ENCODE measurements at regions not wholly inside any gene's neighbourhood (a gene's known extent, or its start where the extent isn't known, plus 50 kb on each side); places are given as distances from the start of the nearest gene placed in this dataset.

GRCh38 chr14:76655331-76655730 lies 105.9 kb upstream of the VASH1 start:
- H2AFZ ChIP-seq (ENCODE audit: low read length) = no peak overlapping the region
- no peaks in the 10 kb centered on the region for H3K36me3 ChIP-seq (ENCODE audit: insufficient read depth, low read length)
- H3K4me3 ChIP-seq (ENCODE audit: low read depth, low read length, poor library complexity, severe bottlenecking) = no peak overlapping the region
- H4K20me1 ChIP-seq (ENCODE audit: insufficient read depth, low read length) = no peaks in the 10 kb centered on the region
- DNase-seq (ENCODE audit: low spot score) = no peak
- no peak overlapping the region for H3K4me2 ChIP-seq (ENCODE audit: low read length)
- ChIA-PET POLR2A (no interaction called here), CTCF (ENCODE audit: unreplicated experiment) (no interaction called here)
- H3K9me2 ChIP-seq (ENCODE audit: insufficient read depth, low read length) = no peaks in the 10 kb centered on the region
- no peaks in the 10 kb centered on the region for H3K79me2 ChIP-seq (ENCODE audit: insufficient read depth, low read depth, low read length)
- intact Hi-C loops (cut with micrococcal nuclease; ENCODE audit: unreplicated experiment) = no loop called here
- H3K4me1 ChIP-seq (ENCODE audit: insufficient read depth, low read length, poor library complexity, severe bottlenecking) = no peaks in the 10 kb centered on the region
- TF ChIP-seq EZH2phosphoT487 (IDR thresholded peaks at IDR 0.05; ENCODE audit: borderline replicate concordance, low read depth, low read length) = no peak
- no peak overlapping the region for H3K27ac ChIP-seq (ENCODE audit: low read depth, low read length, poor library complexity, severe bottlenecking)
- no peaks in the 10 kb centered on the region for H3K9me3 ChIP-seq (ENCODE audit: low read length)
- no TSS peak for BruUV-seq (replicated peaks)

- CTCF ChIA-PET (ENCODE audit: unreplicated experiment) = no interaction called here
Measured at GRCh38 chr14:76656592-76656991, 104.7 kb upstream of the VASH1 start.

GRCh38 chr14:76657404-76657803 lies 103.9 kb upstream of the VASH1 start:
- H3K9me2 ChIP-seq (ENCODE audit: insufficient read depth, low read length) = no peaks in the 10 kb centered on the region
- no peak for TF ChIP-seq CTCF (conservative IDR thresholded peaks at IDR 0.05; ENCODE audit: low read length)
- no peak for TF ChIP-seq EZH2phosphoT487 (IDR thresholded peaks at IDR 0.05; ENCODE audit: borderline replicate concordance, low read depth, low read length)
- DNase-seq (ENCODE audit: low spot score) = no peak
- no TSS peak for BruUV-seq (replicated peaks)
- intact Hi-C loops (cut with micrococcal nuclease; ENCODE audit: unreplicated experiment) = no loop called here
- H3K4me1 ChIP-seq (ENCODE audit: insufficient read depth, low read length, poor library complexity, severe bottlenecking) = no peaks in the 10 kb centered on the region
- H3K4me3 ChIP-seq (ENCODE audit: low read depth, low read length, poor library complexity, severe bottlenecking) = no peak overlapping the region
- H3K79me2 ChIP-seq (ENCODE audit: insufficient read depth, low read depth, low read length) = no peaks in the 10 kb centered on the region
- no peaks in the 10 kb centered on the region for H4K20me1 ChIP-seq (ENCODE audit: insufficient read depth, low read length)
- no peak overlapping the region for H3K27ac ChIP-seq (ENCODE audit: low read depth, low read length, poor library complexity, severe bottlenecking)
- no peaks in the 10 kb centered on the region for H3K9me3 ChIP-seq (ENCODE audit: low read length)
- ChIA-PET POLR2A (interaction anchor here (0.6 kb wide), 1 partner anchor 18 kb away, joined by 4 read pairs; no protein-coding TSS in a partner anchor), CTCF (ENCODE audit: unreplicated experiment) (no interaction called here)
- H2AFZ ChIP-seq (ENCODE audit: low read length) = no peak overlapping the region
- no peak overlapping the region for H3K4me2 ChIP-seq (ENCODE audit: low read length)
- no peaks in the 10 kb centered on the region for H3K36me3 ChIP-seq (ENCODE audit: insufficient read depth, low read length)

More at GRCh38 chr14:76656592-76656991, 104.7 kb upstream of the VASH1 start:
- no peaks in the 10 kb centered on the region for H4K20me1 ChIP-seq (ENCODE audit: insufficient read depth, low read length)
- TF ChIP-seq CTCF (conservative IDR thresholded peaks at IDR 0.05; ENCODE audit: low read length) = no peak
- TF ChIP-seq EZH2phosphoT487 (IDR thresholded peaks at IDR 0.05; ENCODE audit: borderline replicate concordance, low read depth, low read length) = no peak
- H3K36me3 ChIP-seq (ENCODE audit: insufficient read depth, low read length) = no peaks in the 10 kb centered on the region
- H3K4me1 ChIP-seq (ENCODE audit: insufficient read depth, low read length, poor library complexity, severe bottlenecking) = no peaks in the 10 kb centered on the region
- H3K4me3 ChIP-seq (ENCODE audit: low read depth, low read length, poor library complexity, severe bottlenecking) = no peak overlapping the region
- intact Hi-C loops (cut with micrococcal nuclease; ENCODE audit: unreplicated experiment) = no loop called here
- no peak overlapping the region for H3K27ac ChIP-seq (ENCODE audit: low read depth, low read length, poor library complexity, severe bottlenecking)
- no TSS peak for BruUV-seq (replicated peaks)
- H3K9me3 ChIP-seq (ENCODE audit: low read length) = no peaks in the 10 kb centered on the region
- H3K9me2 ChIP-seq (ENCODE audit: insufficient read depth, low read length) = no peaks in the 10 kb centered on the region
- DNase-seq (ENCODE audit: low spot score) = no peak
- no peaks in the 10 kb centered on the region for H3K79me2 ChIP-seq (ENCODE audit: insufficient read depth, low read depth, low read length)
- no peak overlapping the region for H2AFZ ChIP-seq (ENCODE audit: low read length)
- POLR2A ChIA-PET = no interaction called here
- no peak overlapping the region for H3K4me2 ChIP-seq (ENCODE audit: low read length)

Measured in OCI-LY7 (cell line).